ENCODE measurements at regions not wholly inside any gene's neighbourhood (a gene's known extent, or its start where the extent isn't known, plus 50 kb on each side); places are given as distances from the start of the nearest gene placed in this dataset.

- Mint-ChIP-seq H3K4me1 (peaks cover 5% of the 10 kb centered on the region), H3K27me3 (ENCODE audit: insufficient read depth) (peaks cover 5% of the 10 kb centered on the region), H3K27ac (no peak overlapping the region), H3K36me3 (ENCODE audit: low read depth) (no peaks in the 10 kb centered on the region), H3K4me3 (no peak overlapping the region), H3K9me3 (peaks cover 34% of the 10 kb centered on the region)
- TF ChIP-seq CTCF (conservative IDR thresholded peaks at IDR 0.05): no peak
- Histone ChIP-seq H3K36me3 (ENCODE audit: control insufficient read depth, insufficient read depth, low read length) (no peaks in the 10 kb centered on the region), H3K27ac (ENCODE audit: low read depth, low read length) (no peak overlapping the region), H3K27me3 (ENCODE audit: control insufficient read depth, insufficient read depth, low read length, poor library complexity, severe bottlenecking) (no peaks in the 10 kb centered on the region), H3K4me1 (ENCODE audit: control insufficient read depth, insufficient read depth, low read length) (no peaks in the 10 kb centered on the region), H3K9me3 (ENCODE audit: control insufficient read depth, low read length) (no peaks in the 10 kb centered on the region), H3K9ac (ENCODE audit: extremely low read depth, low read length, poor library complexity, severe bottlenecking) (no peak overlapping the region), H3K4me3 (ENCODE audit: low read length) (no peak overlapping the region)
- WGBS, 2 experiments (ENCODE audit: insufficient coverage in 1 of 2, insufficient read length in 1 of 2): 96% methylated on average over 4 of the region's 4 CpGs; no CpG with 5 or more reads in 1 of the 2 experiments
- DNase-seq: no peak
Measured at GRCh38 chrX:39946822-39947221, 150.9 kb downstream of the BCOR start.

- no peak overlapping the region for H3K4me3 Mint-ChIP-seq
- peaks cover 26% of the 10 kb centered on the region for H3K9me3 Mint-ChIP-seq
- H3K27ac Mint-ChIP-seq: no peak overlapping the region
Measured at GRCh38 chrX:39948582-39948981, 149.2 kb downstream of the BCOR start.

GRCh38 chrX:39950018-39950688 lies 147.6 kb downstream of the BCOR start:
- Histone ChIP-seq H3K27me3 (ENCODE audit: control insufficient read depth, insufficient read depth, low read length, poor library complexity, severe bottlenecking) (no peaks in the 10 kb centered on the region), H3K4me3 (ENCODE audit: low read length) (no peak overlapping the region), H3K27ac (ENCODE audit: low read depth, low read length) (no peak overlapping the region), H3K9me3 (ENCODE audit: control insufficient read depth, low read length) (no peaks in the 10 kb centered on the region), H3K9ac (ENCODE audit: extremely low read depth, low read length, poor library complexity, severe bottlenecking) (no peak overlapping the region), H3K4me1 (ENCODE audit: control insufficient read depth, insufficient read depth, low read length) (no peaks in the 10 kb centered on the region), H3K36me3 (ENCODE audit: control insufficient read depth, insufficient read depth, low read length) (no peaks in the 10 kb centered on the region)
- Mint-ChIP-seq H3K27ac (no peak overlapping the region), H3K9me3 (peaks cover 18% of the 10 kb centered on the region), H3K36me3 (ENCODE audit: low read depth) (no peaks in the 10 kb centered on the region), H3K4me3 (no peak overlapping the region), H3K4me1 (peaks cover 13% of the 10 kb centered on the region), H3K27me3 (ENCODE audit: insufficient read depth) (peaks cover 6% of the 10 kb centered on the region)
- no peak for TF ChIP-seq CTCF (conservative IDR thresholded peaks at IDR 0.05)
- no peak for DNase-seq
- WGBS, 2 experiments (ENCODE audit: insufficient coverage in 1 of 2, insufficient read length in 1 of 2): 100% methylated on average over 3 of the region's 3 CpGs; no CpG with 5 or more reads in 1 of the 2 experiments

More at GRCh38 chrX:39948582-39948981, 149.2 kb downstream of the BCOR start:
- no peaks in the 10 kb centered on the region for H3K36me3 Mint-ChIP-seq (ENCODE audit: low read depth)
- no peak for TF ChIP-seq CTCF (conservative IDR thresholded peaks at IDR 0.05)
- Histone ChIP-seq H3K4me3 (ENCODE audit: low read length) (no peak overlapping the region), H3K9ac (ENCODE audit: extremely low read depth, low read length, poor library complexity, severe bottlenecking) (no peak overlapping the region), H3K27ac (ENCODE audit: low read depth, low read length) (no peak overlapping the region), H3K9me3 (ENCODE audit: control insufficient read depth, low read length) (no peaks in the 10 kb centered on the region), H3K4me1 (ENCODE audit: control insufficient read depth, insufficient read depth, low read length) (no peaks in the 10 kb centered on the region), H3K36me3 (ENCODE audit: control insufficient read depth, insufficient read depth, low read length) (no peaks in the 10 kb centered on the region), H3K27me3 (ENCODE audit: control insufficient read depth, insufficient read depth, low read length, poor library complexity, severe bottlenecking) (no peaks in the 10 kb centered on the region)
- DNase-seq: peak; percentile 60
- 66 to 70% methylated on average over 2 to 8 of the region's 11 CpGs for WGBS, 2 experiments (ENCODE audit: insufficient coverage in 1 of 2, insufficient read length in 1 of 2)
- H3K27me3 Mint-ChIP-seq (ENCODE audit: insufficient read depth): peaks cover 5% of the 10 kb centered on the region
- peaks cover 4% of the 10 kb centered on the region for H3K4me1 Mint-ChIP-seq

Measured in endodermal cell (in vitro differentiated cells).